ENCODE measurements at regions not wholly inside any gene's neighbourhood (a gene's known extent, or its start where the extent isn't known, plus 50 kb on each side); places are given as distances from the start of the nearest gene placed in this dataset.

DNA sequence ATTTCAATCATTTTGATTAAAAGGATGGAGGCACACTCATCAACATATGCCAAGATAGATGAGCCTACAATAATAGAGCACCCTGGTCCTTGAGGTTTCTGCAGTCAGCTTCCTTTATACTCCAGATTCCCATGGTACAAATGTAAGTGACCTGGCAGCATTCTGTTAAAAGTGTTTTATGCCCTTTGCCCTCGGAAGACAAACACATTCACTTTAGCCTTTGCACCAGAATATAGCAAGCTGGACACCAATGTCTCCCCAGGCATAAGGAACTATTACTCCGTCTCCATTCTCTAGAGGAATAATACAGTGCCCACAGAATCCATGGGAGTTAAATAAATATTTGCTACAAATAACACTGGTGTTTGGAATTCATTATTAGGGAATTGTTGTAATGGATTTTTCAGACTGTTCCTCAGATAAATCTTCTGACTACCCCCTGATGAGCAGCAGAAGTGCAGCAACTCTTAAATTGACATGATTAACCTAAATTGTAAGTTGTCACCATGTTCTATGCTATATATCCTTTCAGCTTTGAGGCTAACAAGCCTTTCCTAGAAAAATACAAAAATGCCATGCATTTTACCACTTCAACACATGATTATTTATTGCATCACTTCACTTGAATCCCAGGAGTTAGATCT lies 340.2 kb downstream of the TBC1D32 start:
- Histone ChIP-seq H3K27ac (no peak overlapping the region), H3K4me1 (no peaks in the 10 kb centered on the region), H3K27me3 (no peaks in the 10 kb centered on the region), H3K36me3 (no peaks in the 10 kb centered on the region), H3K9me3 (no peaks in the 10 kb centered on the region), H3K4me3 (no peak overlapping the region)
- no peak for DNase-seq
- TF ChIP-seq, protein P1, sequence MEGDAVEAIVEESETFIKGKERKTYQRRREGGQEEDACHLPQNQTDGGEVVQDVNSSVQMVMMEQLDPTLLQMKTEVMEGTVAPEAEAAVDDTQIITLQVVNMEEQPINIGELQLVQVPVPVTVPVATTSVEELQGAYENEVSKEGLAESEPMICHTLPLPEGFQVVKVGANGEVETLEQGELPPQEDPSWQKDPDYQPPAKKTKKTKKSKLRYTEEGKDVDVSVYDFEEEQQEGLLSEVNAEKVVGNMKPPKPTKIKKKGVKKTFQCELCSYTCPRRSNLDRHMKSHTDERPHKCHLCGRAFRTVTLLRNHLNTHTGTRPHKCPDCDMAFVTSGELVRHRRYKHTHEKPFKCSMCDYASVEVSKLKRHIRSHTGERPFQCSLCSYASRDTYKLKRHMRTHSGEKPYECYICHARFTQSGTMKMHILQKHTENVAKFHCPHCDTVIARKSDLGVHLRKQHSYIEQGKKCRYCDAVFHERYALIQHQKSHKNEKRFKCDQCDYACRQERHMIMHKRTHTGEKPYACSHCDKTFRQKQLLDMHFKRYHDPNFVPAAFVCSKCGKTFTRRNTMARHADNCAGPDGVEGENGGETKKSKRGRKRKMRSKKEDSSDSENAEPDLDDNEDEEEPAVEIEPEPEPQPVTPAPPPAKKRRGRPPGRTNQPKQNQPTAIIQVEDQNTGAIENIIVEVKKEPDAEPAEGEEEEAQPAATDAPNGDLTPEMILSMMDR (IDR thresholded peaks at IDR 0.05), result no peak
- TF ChIP-seq POLR2A (IDR thresholded peaks at IDR 0.05), result no peak

DNA sequence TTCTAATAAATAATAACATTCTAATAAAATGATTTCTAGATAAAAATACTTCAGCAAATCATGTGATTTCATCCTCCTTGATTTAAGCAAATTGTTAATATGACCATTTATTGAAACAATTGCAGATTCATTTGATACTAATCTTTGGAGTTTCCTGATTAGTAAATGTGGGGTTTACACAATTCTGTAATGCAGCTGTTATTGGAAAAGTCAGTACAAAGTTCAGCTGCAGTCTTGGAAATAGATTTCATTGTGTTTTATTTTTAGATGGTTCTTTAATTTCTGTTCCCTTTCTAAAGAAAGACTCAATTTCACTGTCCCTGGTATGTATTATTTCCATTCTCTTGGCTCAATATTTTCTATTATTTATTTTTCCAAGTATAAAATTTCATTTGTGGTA lies 342.0 kb downstream of the TBC1D32 start:
- Histone ChIP-seq H3K4me1 (no peaks in the 10 kb centered on the region), H3K4me3 (no peak overlapping the region), H3K27me3 (no peaks in the 10 kb centered on the region), H3K36me3 (no peaks in the 10 kb centered on the region), H3K9me3 (no peaks in the 10 kb centered on the region), H3K27ac (no peak overlapping the region)
- TF ChIP-seq POLR2A (IDR thresholded peaks at IDR 0.05), result no peak
- TF ChIP-seq, protein P1 (IDR thresholded peaks at IDR 0.05), result no peak
- DNase-seq, result no peak

DNA sequence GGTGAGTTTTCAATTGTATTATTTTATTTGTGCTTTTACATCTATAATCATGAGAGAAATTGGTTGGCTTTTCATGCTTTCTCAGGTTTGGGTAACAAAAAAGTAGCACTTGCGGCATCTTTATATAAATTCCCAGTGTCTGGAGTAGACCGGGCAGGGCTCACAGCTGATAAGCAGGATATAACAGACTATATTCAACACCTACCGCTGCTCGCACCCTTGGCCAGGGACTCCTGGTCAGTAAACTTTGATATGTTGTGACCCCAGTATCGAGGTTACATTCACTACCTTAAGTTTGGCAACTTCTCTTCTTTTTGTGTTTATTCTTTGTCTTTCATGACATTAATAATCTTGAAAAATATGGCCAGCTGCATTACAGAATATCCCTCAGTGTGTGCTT lies 343.4 kb downstream of the TBC1D32 start:
- Histone ChIP-seq H3K4me1 (no peaks in the 10 kb centered on the region), H3K9me3 (no peaks in the 10 kb centered on the region)
- no peak for DNase-seq

DNA sequence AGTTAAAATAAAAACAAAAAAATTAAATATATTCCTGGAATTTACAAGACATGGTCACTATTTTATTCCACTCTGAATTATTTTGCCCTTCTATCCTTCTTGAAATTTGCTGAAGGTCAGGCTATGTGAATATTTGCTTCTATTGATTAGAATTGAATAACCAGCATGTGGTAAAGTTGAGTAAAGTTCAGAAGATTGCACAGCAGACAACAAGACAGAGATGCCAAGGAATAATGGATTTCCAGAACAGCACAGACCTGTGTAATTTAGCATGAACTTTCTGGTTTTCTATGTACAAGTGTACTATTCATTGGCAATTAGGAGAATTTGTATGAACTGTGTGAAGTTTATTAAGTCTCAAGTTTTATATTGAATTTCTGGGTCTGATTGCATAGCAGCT lies 352.4 kb downstream of the TBC1D32 start:
- no peaks in the 10 kb centered on the region for H3K4me1 ChIP-seq
- no peak overlapping the region for H3K27ac ChIP-seq
- H3K9me3 ChIP-seq, result no peaks in the 10 kb centered on the region
- no peaks in the 10 kb centered on the region for H3K36me3 ChIP-seq
- H3K27me3 ChIP-seq, result no peaks in the 10 kb centered on the region
- no peak for TF ChIP-seq POLR2A (IDR thresholded peaks at IDR 0.05)
- TF ChIP-seq, protein P1 (IDR thresholded peaks at IDR 0.05), result no peak
- DNase-seq, result no peak
- no peak overlapping the region for H3K4me3 ChIP-seq

More for the DNA sequence above, 343.4 kb downstream of the TBC1D32 start:
- TF ChIP-seq POLR2A (IDR thresholded peaks at IDR 0.05), result no peak
- TF ChIP-seq, protein P1 (IDR thresholded peaks at IDR 0.05), result no peak
- no peak overlapping the region for H3K27ac ChIP-seq
- no peak overlapping the region for H3K4me3 ChIP-seq
- no peaks in the 10 kb centered on the region for H3K27me3 ChIP-seq
- H3K36me3 ChIP-seq, result no peaks in the 10 kb centered on the region

DNA sequence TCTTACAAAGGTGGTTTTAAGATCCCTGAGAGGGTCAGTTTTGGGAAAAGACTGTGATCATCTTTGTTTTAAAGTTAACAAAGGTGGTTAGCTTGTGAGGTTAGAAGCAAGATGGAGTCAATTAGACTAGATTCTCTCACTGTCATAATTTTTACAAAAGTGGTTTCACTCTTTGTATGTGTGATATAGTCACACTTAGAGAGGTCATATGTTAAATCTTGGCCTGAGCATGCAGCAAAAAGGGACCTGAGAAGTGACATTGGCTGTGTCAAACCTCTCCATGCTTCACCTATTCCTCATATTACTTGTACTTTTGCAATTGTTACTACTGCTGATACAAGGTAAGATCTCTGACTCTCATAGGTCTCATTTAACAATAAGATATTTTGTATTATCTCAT lies 368.0 kb downstream of the TBC1D32 start:
- no peaks in the 10 kb centered on the region for H3K36me3 ChIP-seq
- H3K27ac ChIP-seq, result no peak overlapping the region
- no peaks in the 10 kb centered on the region for H3K27me3 ChIP-seq
- no peaks in the 10 kb centered on the region for H3K9me3 ChIP-seq
- DNase-seq, result no peak
- no peak overlapping the region for H3K4me3 ChIP-seq
- no peaks in the 10 kb centered on the region for H3K4me1 ChIP-seq
- TF ChIP-seq, protein P1 (IDR thresholded peaks at IDR 0.05), result no peak
- no peak for TF ChIP-seq POLR2A (IDR thresholded peaks at IDR 0.05)

DNA sequence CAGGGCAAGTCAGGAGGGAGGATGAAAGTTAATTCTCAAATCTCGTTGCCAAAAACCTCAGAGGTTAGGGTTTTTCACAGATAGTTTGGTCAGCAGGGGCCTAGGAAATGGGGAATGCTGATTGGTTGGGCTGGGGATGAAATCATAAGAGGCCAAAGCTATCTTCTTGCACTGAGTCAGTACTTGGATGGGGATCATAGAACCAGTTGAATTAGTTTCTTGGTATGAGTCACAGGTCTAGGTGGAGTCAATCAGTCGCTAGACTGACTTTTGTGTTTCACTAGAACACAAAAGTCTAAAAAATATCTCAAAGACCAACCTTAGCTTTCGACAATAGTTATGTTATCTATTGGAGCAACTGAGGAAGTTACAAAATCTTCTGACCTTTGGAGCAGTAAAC lies 368.5 kb downstream of the TBC1D32 start:
- TF ChIP-seq, protein P1 (IDR thresholded peaks at IDR 0.05), result no peak
- TF ChIP-seq POLR2A (IDR thresholded peaks at IDR 0.05), result no peak
- Histone ChIP-seq H3K9me3 (no peaks in the 10 kb centered on the region), H3K27me3 (no peaks in the 10 kb centered on the region), H3K4me1 (no peaks in the 10 kb centered on the region), H3K36me3 (no peaks in the 10 kb centered on the region), H3K27ac (no peak overlapping the region), H3K4me3 (no peak overlapping the region)
- no peak for DNase-seq

Data from Peyer's patch (tissue), 4 donors.